ENCODE measurements at regions not wholly inside any gene's neighbourhood (a gene's known extent, or its start where the extent isn't known, plus 50 kb on each side); places are given as distances from the start of the nearest gene placed in this dataset.

GRCh38 chr12:113591480-113591974 lies 119.9 kb upstream of the LHX5 start:
- peak overlapping the region; percentile 29 for H3K4me3 ChIP-seq
- TF ChIP-seq CTCF (IDR thresholded peaks at IDR 0.05), result no peak
- no peak for DNase-seq (ENCODE audit: low spot score)
- no peak overlapping the region for H3K27ac ChIP-seq

DNA sequence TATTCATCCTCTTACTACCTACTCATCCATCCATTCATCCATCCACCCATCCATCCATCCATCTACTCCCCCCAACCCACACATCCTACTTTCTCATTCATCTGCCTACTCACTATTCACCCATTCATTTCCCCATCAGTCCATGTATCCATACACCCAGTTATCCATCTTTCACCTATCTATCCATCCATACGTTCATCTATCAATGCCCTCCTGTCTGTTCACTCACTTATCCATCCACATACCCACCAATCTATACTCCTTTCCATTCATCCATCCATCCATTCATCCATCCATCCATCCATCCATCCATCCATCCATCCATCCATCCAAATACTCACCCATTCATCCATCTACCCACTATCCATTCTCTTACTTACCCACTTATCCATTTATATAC lies 117.8 kb upstream of the LHX5 start:
- H3K27ac ChIP-seq, result no peak overlapping the region
- no peak for DNase-seq (ENCODE audit: low spot score)
- TF ChIP-seq CTCF (IDR thresholded peaks at IDR 0.05), result no peak
- no peak overlapping the region for H3K4me3 ChIP-seq

- Histone ChIP-seq H3K27ac (no peak overlapping the region), H3K4me3 (no peak overlapping the region)
- no peak for DNase-seq (ENCODE audit: low spot score)
- TF ChIP-seq CTCF (IDR thresholded peaks at IDR 0.05), result no peak
Measured at GRCh38 chr12:113587720-113588119, 116.0 kb upstream of the LHX5 start.

DNA sequence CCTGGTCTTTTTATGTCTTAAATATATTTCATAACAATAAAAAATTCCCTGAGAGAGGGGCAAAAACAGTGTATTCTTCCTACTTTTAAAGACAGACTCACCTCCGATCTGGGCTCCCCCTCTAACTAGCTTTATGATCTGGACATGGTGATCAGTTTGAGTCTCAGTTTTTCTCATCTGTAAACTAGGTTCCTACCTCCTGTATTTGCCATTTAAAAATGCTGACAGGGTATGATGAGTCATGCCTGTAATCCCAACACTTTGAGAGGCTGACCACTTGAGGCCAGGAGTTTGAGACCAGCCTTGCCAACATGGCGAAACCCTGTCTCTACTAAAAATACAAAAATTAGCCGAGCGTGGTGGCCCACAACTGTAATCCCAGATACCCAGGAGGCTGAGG lies 114.8 kb upstream of the LHX5 start:
- no peak overlapping the region for H3K4me3 ChIP-seq
- no peak for DNase-seq (ENCODE audit: low spot score)
- no peak for TF ChIP-seq CTCF (IDR thresholded peaks at IDR 0.05)
- no peak overlapping the region for H3K27ac ChIP-seq

GRCh38 chr12:113582521-113583218 lies 111.0 kb upstream of the LHX5 start:
- Histone ChIP-seq H3K4me3 (no peak overlapping the region), H3K27ac (no peak overlapping the region)
- DNase-seq (ENCODE audit: low spot score), result no peak
- no peak for TF ChIP-seq CTCF (IDR thresholded peaks at IDR 0.05)

DNA sequence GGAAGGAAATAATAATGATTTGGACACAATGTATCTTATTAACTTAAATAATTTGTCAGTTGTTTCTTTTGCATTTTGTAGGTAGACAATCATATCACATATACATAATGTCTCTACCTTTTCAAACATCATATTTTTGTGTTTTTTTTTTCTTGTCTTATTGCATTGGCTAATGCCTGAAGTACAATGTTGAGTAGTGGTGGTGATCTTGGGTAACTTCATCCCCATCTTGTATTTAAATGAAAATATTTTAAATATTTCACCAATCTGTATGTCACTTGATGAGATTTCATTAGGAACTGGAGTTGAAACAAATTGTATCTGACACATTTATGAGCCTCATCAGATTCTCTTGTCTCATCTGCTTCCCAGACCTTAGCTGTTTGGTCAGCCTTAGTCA lies 109.7 kb upstream of the LHX5 start:
- Histone ChIP-seq H3K27ac (no peak overlapping the region), H3K4me3 (no peak overlapping the region)
- DNase-seq (ENCODE audit: low spot score), result no peak
- TF ChIP-seq CTCF (IDR thresholded peaks at IDR 0.05), result no peak

DNA sequence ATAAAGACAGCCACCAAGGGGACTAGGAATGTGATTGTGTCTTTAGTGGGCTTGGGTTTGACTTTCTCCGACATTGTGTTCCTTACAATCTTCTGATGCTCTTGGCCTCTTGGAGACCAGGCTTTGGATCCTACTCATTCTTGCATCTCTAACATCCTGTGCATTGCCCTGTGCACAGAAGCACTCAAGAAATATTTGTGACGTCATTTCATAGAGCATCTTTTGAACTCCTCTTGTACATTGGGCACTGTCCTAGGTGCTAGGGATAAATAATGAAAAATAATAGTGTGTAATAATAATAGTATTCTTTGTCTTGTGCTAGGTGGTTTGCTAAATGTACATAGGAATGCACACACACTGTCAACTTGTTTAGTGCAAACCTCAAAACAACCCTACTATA lies 108.8 kb upstream of the LHX5 start:
- Histone ChIP-seq H3K27ac (no peak overlapping the region), H3K4me3 (no peak overlapping the region)
- DNase-seq (ENCODE audit: low spot score), result no peak
- TF ChIP-seq CTCF (IDR thresholded peaks at IDR 0.05), result no peak

Data from coronary artery (tissue), 2 donors.